OCI-LY7 (cell line): ENCODE measurements at regions not wholly inside any gene's neighbourhood (a gene's known extent, or its start where the extent isn't known, plus 50 kb on each side); places are given as distances from the start of the nearest gene placed in this dataset.

Source experiments
- BruUV-seq: library from RNA; stranded (reverse); fragments of 400-500 nt; replicated peaks from 2 replicates; lab custom pipeline; 2021; lab: Mats Ljungman, UMichigan
- CTCF ChIA-PET: fragments of 300-600 bp; sonication (Branson Sonifier 250); formaldehyde crosslinking; loops from one replicate; lab custom pipeline; 2022; ENCODE audit warnings: antibody characterized with exemption; ENCODE audit not compliant: unreplicated experiment; lab: Charles Lee
- POLR2A ChIA-PET: fragments of 300-600 bp; sonication (Branson Sonifier 250); formaldehyde crosslinking; loops from one replicate; lab custom pipeline; 2022; ENCODE audit warnings: antibody characterized with exemption; lab: Charles Lee
- DNase-seq: peaks from one replicate; pipeline ENCODE4 v3.0.0-alpha.2; 2015; ENCODE audit warnings: low spot score
- H2AFZ ChIP-seq: fragments of 200-600 bp; sonication (generic), shearing (Covaris generic); 2 replicates; pipeline ENCODE4 v1.6.1; 2014; ENCODE audit warnings: mild to moderate bottlenecking, antibody characterized with exemption, low read length, moderate library complexity
- H3K27ac ChIP-seq: fragments of 200-600 bp; sonication (generic); 2 replicates; pipeline ENCODE4 v1.5.1; 2014; ENCODE audit warnings: mixed run types, low read depth, mild to moderate bottlenecking, moderate library complexity, low read length, inconsistent platforms; ENCODE audit not compliant: poor library complexity, severe bottlenecking
- H3K36me3 ChIP-seq: fragments of 200-600 bp; sonication (generic); 2 replicates; pipeline ENCODE4 v1.6.1; 2014; ENCODE audit warnings: mild to moderate bottlenecking, antibody characterized with exemption, low read length, moderate library complexity, mixed read lengths; ENCODE audit not compliant: insufficient read depth
- H3K4me1 ChIP-seq: fragments of 200-600 bp; sonication (generic); 2 replicates; pipeline ENCODE4 v1.5.1; 2014; ENCODE audit warnings: mild to moderate bottlenecking, low read length; ENCODE audit not compliant: insufficient read depth, poor library complexity, severe bottlenecking
- H3K4me2 ChIP-seq: fragments of 200-600 bp; sonication (generic); 2 replicates; pipeline ENCODE4 v1.6.1; 2014; ENCODE audit warnings: mild to moderate bottlenecking, low read length
- H3K4me3 ChIP-seq: fragments of 200-600 bp; sonication (generic); 2 replicates; pipeline ENCODE4 v1.5.1; 2014; ENCODE audit warnings: mild to moderate bottlenecking, low read depth, low read length; ENCODE audit not compliant: poor library complexity, severe bottlenecking
- H3K79me2 ChIP-seq: fragments of 200-600 bp; sonication (generic); 2 replicates; pipeline ENCODE4 v1.6.1; 2016; ENCODE audit warnings: low read depth, mild to moderate bottlenecking, low read length, moderate library complexity, mixed read lengths; ENCODE audit not compliant: insufficient read depth
- H3K9me2 ChIP-seq: fragments of 200-600 bp; sonication (generic); 2 replicates; pipeline ENCODE4 v1.6.1; 2016; ENCODE audit warnings: mild to moderate bottlenecking, low read length, mixed read lengths; ENCODE audit not compliant: insufficient read depth
- H3K9me3 ChIP-seq: fragments of 200-600 bp; sonication (generic); 2 replicates; pipeline ENCODE4 v1.6.1; 2014; ENCODE audit warnings: mild to moderate bottlenecking, mixed run types, low read length, mixed read lengths
- H4K20me1 ChIP-seq: fragments of 200-600 bp; sonication (generic); 2 replicates; pipeline ENCODE4 v1.6.1; 2014; ENCODE audit warnings: mild to moderate bottlenecking, antibody characterized with exemption, low read length, moderate library complexity, mixed read lengths; ENCODE audit not compliant: insufficient read depth
- EZH2phosphoT487 ChIP-seq: fragments of 200-600 bp; sonication (generic); IDR thresholded peaks from 2 replicates; pipeline ENCODE4 v1.6.1; 2018; ENCODE audit warnings: low read depth, borderline replicate concordance, mild to moderate bottlenecking, mixed run types, antibody characterized with exemption, low read length, moderate library complexity, mixed read lengths
- intact Hi-C: fragments of 100-400 bp; cut with micrococcal nuclease; formaldehyde crosslinking; loops from one replicate; pipeline ENCODE4 v1.10.0; 2022; ENCODE audit not compliant: unreplicated experiment
- TF ChIP-seq, protein P1 (sequence below): fragments of 200-600 bp; sonication (generic); conservative IDR thresholded peaks from 2 replicates; pipeline ENCODE4 v1.5.1; 2014; ENCODE audit warnings: mild to moderate bottlenecking, antibody characterized with exemption, low read length, moderate library complexity, mixed read lengths

DNA sequence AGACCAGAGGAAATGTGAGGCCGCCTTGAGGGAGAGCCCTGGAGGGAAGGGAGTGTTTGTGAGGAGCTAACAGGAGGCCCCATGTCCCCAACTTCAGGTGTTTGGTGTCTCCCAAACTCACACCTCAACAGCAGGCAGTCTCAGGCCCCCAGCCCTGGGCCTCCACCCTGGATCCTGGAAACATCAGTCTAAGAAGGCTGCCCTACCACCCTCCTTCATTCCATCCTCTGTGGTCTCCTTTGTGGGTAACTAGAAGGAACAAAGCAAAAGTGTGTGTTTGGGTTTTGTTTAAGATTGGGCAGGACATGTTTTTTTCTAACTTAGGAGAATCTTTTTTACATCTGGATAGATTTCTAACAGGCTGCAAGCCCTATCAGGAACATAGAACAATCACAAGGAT, 404.3 kb downstream of the BCL11A start:
- no peaks in the 10 kb centered on the region for H3K36me3 ChIP-seq
- intact Hi-C loops, result no loop called here
- BruUV-seq, result no TSS peak
- no peak overlapping the region for H3K27ac ChIP-seq
- no peak overlapping the region for H3K4me3 ChIP-seq
- ChIA-PET CTCF (no interaction called here), POLR2A (no interaction called here)
- no peak for TF ChIP-seq EZH2phosphoT487
- TF ChIP-seq, protein P1, sequence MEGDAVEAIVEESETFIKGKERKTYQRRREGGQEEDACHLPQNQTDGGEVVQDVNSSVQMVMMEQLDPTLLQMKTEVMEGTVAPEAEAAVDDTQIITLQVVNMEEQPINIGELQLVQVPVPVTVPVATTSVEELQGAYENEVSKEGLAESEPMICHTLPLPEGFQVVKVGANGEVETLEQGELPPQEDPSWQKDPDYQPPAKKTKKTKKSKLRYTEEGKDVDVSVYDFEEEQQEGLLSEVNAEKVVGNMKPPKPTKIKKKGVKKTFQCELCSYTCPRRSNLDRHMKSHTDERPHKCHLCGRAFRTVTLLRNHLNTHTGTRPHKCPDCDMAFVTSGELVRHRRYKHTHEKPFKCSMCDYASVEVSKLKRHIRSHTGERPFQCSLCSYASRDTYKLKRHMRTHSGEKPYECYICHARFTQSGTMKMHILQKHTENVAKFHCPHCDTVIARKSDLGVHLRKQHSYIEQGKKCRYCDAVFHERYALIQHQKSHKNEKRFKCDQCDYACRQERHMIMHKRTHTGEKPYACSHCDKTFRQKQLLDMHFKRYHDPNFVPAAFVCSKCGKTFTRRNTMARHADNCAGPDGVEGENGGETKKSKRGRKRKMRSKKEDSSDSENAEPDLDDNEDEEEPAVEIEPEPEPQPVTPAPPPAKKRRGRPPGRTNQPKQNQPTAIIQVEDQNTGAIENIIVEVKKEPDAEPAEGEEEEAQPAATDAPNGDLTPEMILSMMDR, result no peak
- DNase-seq, result no peak
- peaks cover 20% of the 10 kb centered on the region for H3K9me3 ChIP-seq
- H3K4me2 ChIP-seq, result no peak overlapping the region
- no peaks in the 10 kb centered on the region for H3K4me1 ChIP-seq
- no peaks in the 10 kb centered on the region for H4K20me1 ChIP-seq
- H3K79me2 ChIP-seq, result no peaks in the 10 kb centered on the region
- no peak overlapping the region for H2AFZ ChIP-seq
- no peaks in the 10 kb centered on the region for H3K9me2 ChIP-seq

DNA sequence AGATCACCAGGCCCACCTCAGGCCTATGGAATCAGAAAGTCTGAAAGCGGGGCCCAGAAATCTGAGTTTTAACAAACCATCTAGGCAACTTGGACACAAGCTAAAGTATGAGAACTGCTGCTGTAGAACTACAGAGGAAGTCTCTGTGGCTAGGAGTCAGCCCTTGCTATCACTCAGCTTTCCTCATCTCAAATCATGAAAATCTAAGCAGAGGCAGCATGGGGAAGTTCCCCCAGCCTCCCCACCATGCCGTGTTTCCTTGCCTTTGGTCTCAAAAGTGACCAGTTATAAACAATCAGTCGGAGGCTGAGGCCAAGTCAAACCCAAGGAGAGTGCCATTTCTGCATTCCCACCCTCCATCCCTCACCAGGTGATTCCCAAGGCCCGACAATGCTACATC, 404.7 kb downstream of the BCL11A start:
- no peaks in the 10 kb centered on the region for H3K79me2 ChIP-seq
- POLR2A ChIA-PET, result no interaction called here
- H4K20me1 ChIP-seq, result no peaks in the 10 kb centered on the region
- no peaks in the 10 kb centered on the region for H3K4me1 ChIP-seq
- H3K4me2 ChIP-seq, result no peak overlapping the region
- no peak overlapping the region for H2AFZ ChIP-seq
- TF ChIP-seq, protein P1, result no peak
- TF ChIP-seq EZH2phosphoT487, result no peak
- no peak overlapping the region for H3K27ac ChIP-seq
- intact Hi-C loops, result no loop called here
- no peaks in the 10 kb centered on the region for H3K9me2 ChIP-seq
- H3K9me3 ChIP-seq, result peaks cover 16% of the 10 kb centered on the region
- BruUV-seq, result no TSS peak
- no peak for DNase-seq
- no peak overlapping the region for H3K4me3 ChIP-seq
- no peaks in the 10 kb centered on the region for H3K36me3 ChIP-seq
- CTCF ChIA-PET, result no interaction called here

DNA sequence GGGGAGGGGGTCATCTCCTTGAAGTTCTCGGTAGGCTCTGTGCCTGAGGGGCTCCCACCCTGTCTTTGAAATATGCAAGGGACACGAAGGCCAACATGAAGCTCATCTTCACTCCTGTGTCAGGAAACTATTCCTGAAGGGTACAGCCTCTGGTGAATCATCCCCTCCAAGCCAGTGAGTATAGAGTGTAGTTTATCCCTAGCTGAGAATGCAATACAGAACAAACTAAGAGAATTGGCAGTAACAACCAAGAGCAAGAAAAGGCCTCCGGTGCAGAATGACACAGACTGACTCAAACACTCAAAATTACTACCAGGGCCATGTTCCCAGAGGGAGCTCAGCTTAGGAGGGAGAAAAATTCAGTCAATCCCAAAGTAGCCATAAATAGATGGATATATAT, 413.3 kb downstream of the BCL11A start:
- DNase-seq, result no peak

More for the DNA sequence above, 413.3 kb downstream of the BCL11A start:
- no peaks in the 10 kb centered on the region for H3K9me3 ChIP-seq
- H3K27ac ChIP-seq, result no peak overlapping the region
- no peak overlapping the region for H3K4me2 ChIP-seq
- H2AFZ ChIP-seq, result no peak overlapping the region
- no peak for TF ChIP-seq EZH2phosphoT487
- TF ChIP-seq, protein P1, result no peak
- H3K79me2 ChIP-seq, result no peaks in the 10 kb centered on the region
- ChIA-PET POLR2A (interaction anchor here (0.6 kb wide), 1 partner anchor 412 kb away, joined by 3 read pairs; no protein-coding TSS in a partner anchor), CTCF (no interaction called here)
- H4K20me1 ChIP-seq, result no peaks in the 10 kb centered on the region
- no peaks in the 10 kb centered on the region for H3K4me1 ChIP-seq
- H3K4me3 ChIP-seq, result no peak overlapping the region
- BruUV-seq, result no TSS peak
- intact Hi-C loops, result no loop called here
- no peaks in the 10 kb centered on the region for H3K9me2 ChIP-seq
- no peaks in the 10 kb centered on the region for H3K36me3 ChIP-seq
